Hepatocyte (in vitro differentiated cells): ENCODE measurements at regions not wholly inside any gene's neighbourhood (a gene's known extent, or its start where the extent isn't known, plus 50 kb on each side); places are given as distances from the start of the nearest gene placed in this dataset.

Experiments used
- CTCF ChIP-seq: fragments of 200-600 bp; sonication (generic); IDR thresholded peaks from 2 replicates; pipeline ENCODE4 v1.5.1; 2016; ENCODE audit warnings: antibody characterized with exemption, mild to moderate bottlenecking; ENCODE audit not compliant: poor library complexity
- EZH2 ChIP-seq: fragments of 200-600 bp; sonication (generic); IDR thresholded peaks from 2 replicates; pipeline ENCODE4 v1.6.1; 2016; ENCODE audit warnings: antibody characterized with exemption, mild to moderate bottlenecking, borderline replicate concordance

- no peak for TF ChIP-seq EZH2
- TF ChIP-seq CTCF, result no peak
Measured at GRCh38 chr9:28329323-28329722, 756.0 kb upstream of the C9orf72 start.
